ENCODE measurements at regions not wholly inside any gene's neighbourhood (a gene's known extent, or its start where the extent isn't known, plus 50 kb on each side); places are given as distances from the start of the nearest gene placed in this dataset.

GRCh38 chr9:131791542-131792254 is 51.8 kb upstream of the RAPGEF1 start:
- no peak for TF ChIP-seq CTCF (IDR thresholded peaks at IDR 0.05)
- no peak for TF ChIP-seq POLR2A (IDR thresholded peaks at IDR 0.05)
